Adrenal gland (tissue), 9 donors: ENCODE measurements at regions not wholly inside any gene's neighbourhood (a gene's known extent, or its start where the extent isn't known, plus 50 kb on each side); places are given as distances from the start of the nearest gene placed in this dataset.

ENCODE experiments used
- DNase-seq, 7 donors: peaks; one replicate each; pipeline ENCODE4 v3.0.0-alpha.2; 2019 to 2020
- H3K27ac ChIP-seq, 5 donors: fragments of 200-600 bp; sonication (generic) in 4 of 5; 1 replicate in 3 of 5; 2 replicates in 2 of 5; pipeline versions ENCODE4 v1.5.1 to v1.8.0; 2016 to 2020; ENCODE audit warnings: mild to moderate bottlenecking in 1 of 5
- H3K27me3 ChIP-seq: fragments of 200-600 bp; 2 replicates; pipeline ENCODE4 v1.8.0; 2021
- H3K36me3 ChIP-seq, 2 donors: fragments of 200-600 bp; replicated peaks in 1 of 2; 1 replicate in 1 of 2; 2 replicates in 1 of 2; pipeline versions ENCODE4 v1.5.1 to v1.8.0; 2018 to 2022
- H3K4me1 ChIP-seq, 2 donors: fragments of 200-600 bp; replicated peaks in 1 of 2; 1 replicate in 1 of 2; 2 replicates in 1 of 2; pipeline versions ENCODE4 v1.5.1 to v1.8.0; 2018 to 2021
- H3K4me3 ChIP-seq, 4 donors: fragments of 200-600 bp; sonication (generic) in 3 of 4; one replicate each; pipeline ENCODE4 v1.5.1; 2016 to 2018
- H3K9me3 ChIP-seq, 3 donors: fragments of 200-600 bp; sonication (generic) in 1 of 3; replicated peaks in 1 of 3; 1 replicate in 2 of 3; 2 replicates in 1 of 3; pipeline versions ENCODE4 v1.5.1 to v1.8.0; 2016 to 2021
- CTCF ChIP-seq, 6 experiments: fragments of 450-650 bp in 4 of 6; fragments of 200-600 bp in 2 of 6; sonication (generic) in 1 of 6; IDR thresholded peaks; 1 replicate in 5 of 6; 2 replicates in 1 of 6; pipeline versions ENCODE4 v1.5.1 to v1.8.0; 2016 to 2021; ENCODE audit warnings: antibody characterized with exemption in 6 of 6, mild to moderate bottlenecking in 2 of 6, moderate library complexity in 1 of 6
- POLR2A ChIP-seq, 2 donors: fragments of 450-650 bp; IDR thresholded peaks; one replicate each; pipeline ENCODE4 v1.6.1; 2017; ENCODE audit warnings: antibody characterized with exemption in 2 of 2, mild to moderate bottlenecking in 2 of 2, moderate library complexity in 1 of 2
- WGBS, 4 donors: extraction: QIAGEN DNeasy Blood & Tissue Kit in 2 of 4; methylation state at CpG; one replicate each; pipeline versions ENCODE4 v1.1.5 to v1.1.7; 2013 to 2017; 5-methylcytosine and 5-hydroxymethylcytosine counted together
- intact Hi-C, 2 donors: fragments of 100-400 bp; cut with DNase I; formaldehyde crosslinking; loops; one replicate each; pipeline versions ENCODE4 v1.14.1 to v1.15.0; 2022 to 2023
- donor health status: healthy with polysubstance abuse.
- donor health status: Bipolar disorder and iron deficiency.
- donor health status: DM: yes; HTN: yes; CAD: no.
- donor health status: DM: no; HTN: no; CAD: no.
- donor health status: DM: no; HTN: no; CAD: no.

- Histone ChIP-seq H3K27ac (no peak overlapping the region), H3K27me3 (no peaks in the 10 kb centered on the region), H3K36me3 (no peaks in the 10 kb centered on the region), H3K4me3 (no peak overlapping the region), H3K4me1 (no peaks in the 10 kb centered on the region), H3K9me3 (no peaks in the 10 kb centered on the region)
- WGBS, 4 donors, result 51 to 61% (median 56%) methylated on average over 1 of the region's 1 CpG
- intact Hi-C loops, result no loop called here
- DNase-seq, result no peak
- no peak for TF ChIP-seq CTCF (IDR thresholded peaks at IDR 0.05)
- no peak for TF ChIP-seq POLR2A (IDR thresholded peaks at IDR 0.05)
Observed at GRCh38 chr10:80860719-80861118, 323.0 kb downstream of the SH2D4B start.

GRCh38 chr10:80861882-80862281 is 324.2 kb downstream of the SH2D4B start:
- intact Hi-C loops, result no loop called here
- Histone ChIP-seq H3K27me3 (no peaks in the 10 kb centered on the region), H3K36me3 (no peaks in the 10 kb centered on the region), H3K27ac (no peak overlapping the region), H3K4me1 (no peaks in the 10 kb centered on the region), H3K4me3 (no peak overlapping the region), H3K9me3 (no peaks in the 10 kb centered on the region)
- TF ChIP-seq POLR2A (IDR thresholded peaks at IDR 0.05) (no peak), CTCF (IDR thresholded peaks at IDR 0.05) (no peak)
- DNase-seq, result no peak

DNA sequence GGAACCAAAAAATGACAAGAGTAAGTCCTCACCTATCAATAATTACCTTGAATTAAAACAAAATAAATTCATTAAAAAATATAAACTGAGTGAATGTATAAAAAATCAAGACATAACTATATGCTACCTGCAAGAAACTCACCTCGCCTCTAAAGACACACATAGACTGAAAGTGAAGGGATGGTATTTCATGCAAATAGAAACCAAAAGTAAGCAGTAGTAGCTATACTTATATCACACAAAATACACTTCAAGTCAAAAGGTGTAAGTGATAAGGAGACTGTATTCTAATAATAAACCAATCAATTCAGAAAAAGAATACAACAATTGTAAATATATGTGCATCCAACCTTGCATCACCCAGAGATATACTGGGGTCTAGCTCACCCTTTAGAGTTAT is 332.6 kb downstream of the SH2D4B start:
- no peaks in the 10 kb centered on the region for H3K36me3 ChIP-seq
- H3K27ac ChIP-seq, result no peak overlapping the region
- WGBS, 4 donors, result 74 to 83% (median 79%) methylated on average over 1 of the region's 1 CpG
- no peaks in the 10 kb centered on the region for H3K4me1 ChIP-seq
- no peak for TF ChIP-seq CTCF (IDR thresholded peaks at IDR 0.05)
- TF ChIP-seq POLR2A (IDR thresholded peaks at IDR 0.05), result no peak
- H3K9me3 ChIP-seq, result no peaks in the 10 kb centered on the region
- no peak overlapping the region for H3K4me3 ChIP-seq
- intact Hi-C loops, result no loop called here
- peaks cover 7% of the 10 kb centered on the region for H3K27me3 ChIP-seq
- DNase-seq, result no peak

GRCh38 chr10:80871083-80871482 is 333.4 kb downstream of the SH2D4B start:
- no peak overlapping the region for H3K27ac ChIP-seq
- peaks cover 7% of the 10 kb centered on the region for H3K27me3 ChIP-seq
- no peak overlapping the region for H3K4me3 ChIP-seq
- TF ChIP-seq CTCF (IDR thresholded peaks at IDR 0.05) (no peak), POLR2A (IDR thresholded peaks at IDR 0.05) (no peak)
- no peak for DNase-seq
- no peaks in the 10 kb centered on the region for H3K9me3 ChIP-seq
- H3K4me1 ChIP-seq, result no peaks in the 10 kb centered on the region
- intact Hi-C loops, result no loop called here
- H3K36me3 ChIP-seq, result no peaks in the 10 kb centered on the region
